Peyer's patch (tissue), 4 donors: ENCODE measurements at regions not wholly inside any gene's neighbourhood (a gene's known extent, or its start where the extent isn't known, plus 50 kb on each side); places are given as distances from the start of the nearest gene placed in this dataset.

Experiments used
- POLR2A ChIP-seq, 2 donors: fragments of 450-650 bp; IDR thresholded peaks; one replicate each; pipeline ENCODE4 v1.5.1; 2017; ENCODE audit warnings: antibody characterized with exemption in 2 of 2, mild to moderate bottlenecking in 2 of 2, moderate library complexity in 2 of 2
- TF ChIP-seq, protein P1 (sequence below), 6 experiments: fragments of 450-650 bp in 4 of 6; fragments of 200-600 bp in 2 of 6; sonication (generic) in 1 of 6; IDR thresholded peaks; one replicate each; pipeline ENCODE4 v1.5.1; 2017 to 2019; ENCODE audit warnings: antibody characterized with exemption in 6 of 6, mild to moderate bottlenecking in 3 of 6, moderate library complexity in 1 of 6

DNA sequence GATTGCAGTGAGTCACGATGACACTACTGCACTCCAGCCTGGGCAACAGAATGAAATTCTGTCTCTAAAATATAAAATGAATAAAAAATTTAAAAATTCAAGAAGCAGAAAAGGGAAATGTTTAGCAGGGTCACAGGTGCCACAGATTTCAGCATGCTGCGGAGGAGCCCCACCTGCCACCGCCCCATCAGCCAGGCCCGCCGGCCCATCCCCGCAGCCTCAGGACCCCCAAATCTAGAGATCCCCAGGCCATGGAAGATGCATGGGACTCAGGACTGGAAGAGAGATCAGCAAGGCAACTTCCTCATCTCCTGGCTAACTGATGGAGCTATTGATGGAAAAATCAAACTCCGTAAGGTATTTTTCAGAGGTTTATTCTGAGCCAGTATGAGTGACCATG lies 208.2 kb downstream of the UQCRFS1 start:
- TF ChIP-seq, protein P1, sequence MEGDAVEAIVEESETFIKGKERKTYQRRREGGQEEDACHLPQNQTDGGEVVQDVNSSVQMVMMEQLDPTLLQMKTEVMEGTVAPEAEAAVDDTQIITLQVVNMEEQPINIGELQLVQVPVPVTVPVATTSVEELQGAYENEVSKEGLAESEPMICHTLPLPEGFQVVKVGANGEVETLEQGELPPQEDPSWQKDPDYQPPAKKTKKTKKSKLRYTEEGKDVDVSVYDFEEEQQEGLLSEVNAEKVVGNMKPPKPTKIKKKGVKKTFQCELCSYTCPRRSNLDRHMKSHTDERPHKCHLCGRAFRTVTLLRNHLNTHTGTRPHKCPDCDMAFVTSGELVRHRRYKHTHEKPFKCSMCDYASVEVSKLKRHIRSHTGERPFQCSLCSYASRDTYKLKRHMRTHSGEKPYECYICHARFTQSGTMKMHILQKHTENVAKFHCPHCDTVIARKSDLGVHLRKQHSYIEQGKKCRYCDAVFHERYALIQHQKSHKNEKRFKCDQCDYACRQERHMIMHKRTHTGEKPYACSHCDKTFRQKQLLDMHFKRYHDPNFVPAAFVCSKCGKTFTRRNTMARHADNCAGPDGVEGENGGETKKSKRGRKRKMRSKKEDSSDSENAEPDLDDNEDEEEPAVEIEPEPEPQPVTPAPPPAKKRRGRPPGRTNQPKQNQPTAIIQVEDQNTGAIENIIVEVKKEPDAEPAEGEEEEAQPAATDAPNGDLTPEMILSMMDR (IDR thresholded peaks at IDR 0.05): no peak
- no peak for TF ChIP-seq POLR2A (IDR thresholded peaks at IDR 0.05)
